Embryonic facial prominence (tissue), 1 donor: ENCODE measurements at regions not wholly inside any gene's neighbourhood (a gene's known extent, or its start where the extent isn't known, plus 50 kb on each side); places are given as distances from the start of the nearest gene placed in this dataset.
"Not testable (repeated sequence)": the region's sequence is repeated elsewhere in the genome, so short reads cannot be mapped to it uniquely, and the experiment has no call there.

Experiments
- DNase-seq: peaks from one replicate; pipeline ENCODE4 v3.0.0-alpha.2; 2016; ENCODE audit errors: extremely low spot score

GRCh38 chr9:126056312-126057021 lies 270.2 kb upstream of the MVB12B start:
- DNase-seq = no peak

GRCh38 chr9:126057121-126057825 lies 269.4 kb upstream of the MVB12B start:
- DNase-seq = no peak

GRCh38 chr9:126058011-126058531 lies 268.6 kb upstream of the MVB12B start:
- no peak for DNase-seq

- no peak for DNase-seq
Observed at GRCh38 chr9:126058591-126058990, 268.0 kb upstream of the MVB12B start.

GRCh38 chr9:126061575-126061974 lies 265.1 kb upstream of the MVB12B start:
- no peak for DNase-seq

- no peak for DNase-seq
Observed at GRCh38 chr9:126062158-126062886, 264.3 kb upstream of the MVB12B start.

- no peak for DNase-seq
Observed at GRCh38 chr9:126063326-126063725, 263.3 kb upstream of the MVB12B start.

- DNase-seq = no peak
Observed at GRCh38 chr9:126066131-126066530, 260.5 kb upstream of the MVB12B start.

GRCh38 chr9:126067031-126067734 lies 259.4 kb upstream of the MVB12B start:
- DNase-seq = no peak

GRCh38 chr9:126068534-126069230 lies 257.9 kb upstream of the MVB12B start:
- DNase-seq = no peak

GRCh38 chr9:126069400-126069955 lies 257.2 kb upstream of the MVB12B start:
- DNase-seq = no peak

GRCh38 chr9:126070058-126070655 lies 256.5 kb upstream of the MVB12B start:
- no peak for DNase-seq

GRCh38 chr9:126071076-126071750 lies 255.4 kb upstream of the MVB12B start:
- DNase-seq = no peak

GRCh38 chr9:126077656-126078055 lies 249.0 kb upstream of the MVB12B start:
- DNase-seq = not testable (repeated sequence)

GRCh38 chr9:126080641-126081040 lies 246.0 kb upstream of the MVB12B start:
- DNase-seq = no peak

GRCh38 chr9:126081746-126082145 lies 244.9 kb upstream of the MVB12B start:
- no peak for DNase-seq

GRCh38 chr9:126084008-126084407 lies 242.6 kb upstream of the MVB12B start:
- no peak for DNase-seq

- no peak for DNase-seq
Observed at GRCh38 chr9:126084696-126085095, 241.9 kb upstream of the MVB12B start.

- DNase-seq = no peak
Observed at GRCh38 chr9:126085170-126085569, 241.5 kb upstream of the MVB12B start.

GRCh38 chr9:126088336-126088735 lies 238.3 kb upstream of the MVB12B start:
- no peak for DNase-seq
